GM23338 (cell line): ENCODE measurements at regions not wholly inside any gene's neighbourhood (a gene's known extent, or its start where the extent isn't known, plus 50 kb on each side); places are given as distances from the start of the nearest gene placed in this dataset.
A peak's percentile ranks its signal among the peaks of the same experiment; 100 is the strongest.
"Not testable (repeated sequence)": the region's sequence is repeated elsewhere in the genome, so short reads cannot be mapped to it uniquely, and the experiment has no call there.

Experiments used
- ATAC-seq: fragments of 200-7000 bp; cut with Tn5 transposase; 3 replicates; pipeline ENCODE4 v1.9.1; 2020
- DNase-seq: peaks from one replicate; pipeline ENCODE4 v3.0.0-alpha.2; 2015; ENCODE audit warnings: low spot score
- H2AFZ ChIP-seq: fragments of 200-600 bp; sonication (generic); 2 replicates; pipeline ENCODE4 v1.8.0; 2016; ENCODE audit warnings: antibody characterized with exemption, mild to moderate bottlenecking, moderate library complexity
- H3F3A ChIP-seq: fragments of 200-600 bp; sonication (generic); replicated peaks from 2 replicates; pipeline ENCODE4 v1.8.0; 2017; ENCODE audit warnings: antibody characterized with exemption, mixed run types, low read depth
- H3K27ac ChIP-seq: fragments of 200-600 bp; sonication (generic); 2 replicates; pipeline ENCODE4 v1.6.1; 2016; ENCODE audit warnings: low read depth
- H3K27me3 ChIP-seq: fragments of 200-600 bp; sonication (generic); 2 replicates; pipeline ENCODE4 v1.8.0; 2016; ENCODE audit warnings: mild to moderate bottlenecking, mixed run types, moderate library complexity; ENCODE audit not compliant: insufficient read depth
- H3K36me3 ChIP-seq: fragments of 200-600 bp; sonication (generic); 2 replicates; pipeline ENCODE4 v1.8.0; 2016; ENCODE audit warnings: mild to moderate bottlenecking; ENCODE audit not compliant: insufficient read depth
- H3K4me1 ChIP-seq: fragments of 200-600 bp; sonication (generic); 2 replicates; pipeline ENCODE4 v1.8.0; 2016; ENCODE audit warnings: mild to moderate bottlenecking, moderate library complexity; ENCODE audit not compliant: insufficient read depth
- H3K4me2 ChIP-seq: fragments of 200-600 bp; sonication (generic); 2 replicates; pipeline ENCODE4 v1.7.1; 2017; ENCODE audit warnings: mixed run types
- H3K4me3 ChIP-seq: fragments of 200-600 bp; sonication (generic); 2 replicates; pipeline ENCODE4 v1.6.1; 2016; ENCODE audit warnings: mixed run types
- H3K79me2 ChIP-seq: fragments of 200-600 bp; sonication (generic); replicated peaks from 2 replicates; pipeline ENCODE4 v1.8.0; 2017; ENCODE audit warnings: mild to moderate bottlenecking; ENCODE audit not compliant: insufficient read depth
- H3K9me2 ChIP-seq: fragments of 200-600 bp; sonication (generic); 2 replicates; pipeline ENCODE4 v1.8.0; 2017; ENCODE audit not compliant: insufficient read depth
- H4K20me1 ChIP-seq: fragments of 200-600 bp; sonication (generic); replicated peaks from 2 replicates; pipeline ENCODE4 v1.8.0; 2017; ENCODE audit warnings: mild to moderate bottlenecking; ENCODE audit not compliant: insufficient read depth
- H3K27ac Mint-ChIP-seq: 2 replicates; pipeline ENCODE4 v1.8.0; 2020; ENCODE audit warnings: inconsistent platforms, mild to moderate bottlenecking, moderate library complexity, mixed read lengths
- H3K27me3 Mint-ChIP-seq: 3 replicates; pipeline ENCODE4 v1.8.0; 2022; ENCODE audit warnings: low read depth, mild to moderate bottlenecking, moderate library complexity, mixed read lengths, inconsistent platforms; ENCODE audit not compliant: insufficient read depth, poor library complexity
- H3K36me3 Mint-ChIP-seq: 3 replicates; pipeline ENCODE4 v1.8.0; 2021; ENCODE audit warnings: low read depth, mild to moderate bottlenecking, inconsistent platforms, moderate library complexity, mixed read lengths
- H3K4me1 Mint-ChIP-seq: 3 replicates; pipeline ENCODE4 v1.8.0; 2020; ENCODE audit warnings: mild to moderate bottlenecking, inconsistent platforms, mixed read lengths
- H3K4me3 Mint-ChIP-seq: 3 replicates; pipeline ENCODE4 v1.8.0; 2021; ENCODE audit warnings: moderate library complexity, mild to moderate bottlenecking, inconsistent platforms, mixed read lengths
- H3K9me3 Mint-ChIP-seq: 3 replicates; pipeline ENCODE4 v1.8.0; 2020; ENCODE audit warnings: moderate library complexity, mild to moderate bottlenecking, inconsistent platforms, mixed read lengths
- CTCF ChIP-seq, 2 experiments: fragments of 200-600 bp in 1 of 2; sonication (generic) in 1 of 2; conservative IDR thresholded peaks; 2 replicates each; pipeline versions ENCODE4 v1.5.1 to v1.6.1; 2016 to 2017; ENCODE audit warnings: antibody characterized with exemption in 2 of 2, low read depth in 2 of 2, mild to moderate bottlenecking in 2 of 2, moderate library complexity in 1 of 2
- EZH2 ChIP-seq: fragments of 200-600 bp; sonication (generic); IDR thresholded peaks from one replicate; pipeline ENCODE4 v1.8.0; 2017; ENCODE audit warnings: antibody characterized with exemption, mild to moderate bottlenecking, low read depth; ENCODE audit not compliant: unreplicated experiment
- JUNB ChIP-seq: IDR thresholded peaks from one replicate; pipeline ENCODE4 v1.6.1; 2016; ENCODE audit warnings: antibody characterized with exemption; ENCODE audit not compliant: unreplicated experiment
- NANOG ChIP-seq: IDR thresholded peaks from 2 replicates; pipeline ENCODE4 v1.6.1; 2016; ENCODE audit warnings: antibody characterized with exemption, borderline replicate concordance
- REST ChIP-seq: IDR thresholded peaks from one replicate; pipeline ENCODE4 v1.6.1; 2018; ENCODE audit warnings: antibody characterized with exemption; ENCODE audit not compliant: unreplicated experiment
- STAT1 ChIP-seq: IDR thresholded peaks from one replicate; pipeline ENCODE4 v1.6.1; 2016; ENCODE audit warnings: antibody characterized with exemption; ENCODE audit not compliant: unreplicated experiment
- ZNF114 ChIP-seq: fragments of 250-450 bp; sonication (Bioruptor Pico); IDR thresholded peaks from 2 replicates; pipeline ENCODE4 v1.5.0; 2020; ENCODE audit warnings: mild to moderate bottlenecking, moderate library complexity

- Mint-ChIP-seq H3K27ac (no peak overlapping the region), H3K27me3 (no peaks in the 10 kb centered on the region), H3K36me3 (peaks cover 4% of the 10 kb centered on the region; the same call in 1 of the 3 replicates), H3K4me3 (no peak overlapping the region), H3K9me3 (peaks cover 25% of the 10 kb centered on the region; the same call in 2 of the 3 replicates), H3K4me1 (no peaks in the 10 kb centered on the region)
- no peak for DNase-seq
- H3K79me2 ChIP-seq = no peaks in the 10 kb centered on the region
- H3K4me2 ChIP-seq = no peak overlapping the region
- no peaks in the 10 kb centered on the region for H3F3A ChIP-seq
- H3K27ac ChIP-seq = no peak overlapping the region
- no peak for ATAC-seq
- no peak overlapping the region for H3K4me3 ChIP-seq
- H4K20me1 ChIP-seq = no peaks in the 10 kb centered on the region
- no peaks in the 10 kb centered on the region for H3K27me3 ChIP-seq
- TF ChIP-seq NANOG (no peak), REST (no peak), ZNF114 (CRISPR knock-in tag) (no peak), EZH2 (no peak), CTCF (conservative IDR thresholded peaks at IDR 0.05; ENCODE audit: low read depth in 2 of 2) (no peak), STAT1 (no peak), JUNB (no peak)
- H3K36me3 ChIP-seq = no peaks in the 10 kb centered on the region
- H3K9me2 ChIP-seq = 0 out of 2 replicates have a peak, but pooled peaks cover 3% of the 10 kb centered on the region
- H3K4me1 ChIP-seq = no peaks in the 10 kb centered on the region
- no peak overlapping the region for H2AFZ ChIP-seq
Measured at GRCh38 chr5:41995193-41995592, 70.1 kb downstream of the FBXO4 start.

- no peaks in the 10 kb centered on the region for H3K4me1 Mint-ChIP-seq
Measured at GRCh38 chr5:42001673-42002072, 76.6 kb downstream of the FBXO4 start.

GRCh38 chr5:42003852-42004251, 78.8 kb downstream of the FBXO4 start:
- H3K4me1 ChIP-seq, H3K27me3 ChIP-seq, H3K4me2 ChIP-seq, H3K9me2 ChIP-seq, H3K9me3 Mint-ChIP-seq, H3K36me3 Mint-ChIP-seq, H4K20me1 ChIP-seq, H3K79me2 ChIP-seq, H3K27ac Mint-ChIP-seq, H3F3A ChIP-seq, H3K27me3 Mint-ChIP-seq, H3K4me3 ChIP-seq, DNase-seq, H3K4me3 Mint-ChIP-seq, ATAC-seq, H3K4me1 Mint-ChIP-seq, H2AFZ ChIP-seq, H3K36me3 ChIP-seq, H3K27ac ChIP-seq: not testable (repeated sequence)

More at GRCh38 chr5:42001673-42002072, 76.6 kb downstream of the FBXO4 start:
- no peak for ATAC-seq
- H3K27me3 ChIP-seq = no peaks in the 10 kb centered on the region
- no peak overlapping the region for H3K4me2 ChIP-seq
- H3K27ac Mint-ChIP-seq = no peak overlapping the region
- no peak overlapping the region for H3K27ac ChIP-seq
- TF ChIP-seq STAT1 (no peak), CTCF (conservative IDR thresholded peaks at IDR 0.05; ENCODE audit: low read depth in 2 of 2) (peak; percentile 26 to 51; a peak in 3 of 4 replicates)
- no peak overlapping the region for H3K4me3 ChIP-seq
- H2AFZ ChIP-seq = no peak overlapping the region
- no peaks in the 10 kb centered on the region for H3K79me2 ChIP-seq
- H3K36me3 Mint-ChIP-seq = peaks cover 4% of the 10 kb centered on the region; the same call in 1 of the 3 replicates
- no peaks in the 10 kb centered on the region for H3K36me3 ChIP-seq
- H3K27me3 Mint-ChIP-seq = no peaks in the 10 kb centered on the region
- H3K9me3 Mint-ChIP-seq = peaks cover 15% of the 10 kb centered on the region; the same call in 2 of the 3 replicates
- no peaks in the 10 kb centered on the region for H4K20me1 ChIP-seq
- H3K4me1 ChIP-seq = no peaks in the 10 kb centered on the region
- no peak overlapping the region for H3K4me3 Mint-ChIP-seq
- peak; percentile 24 for DNase-seq
- no peaks in the 10 kb centered on the region for H3K9me2 ChIP-seq
- no peaks in the 10 kb centered on the region for H3F3A ChIP-seq
